PFSK-1 (cell line): ENCODE measurements at regions not wholly inside any gene's neighbourhood (a gene's known extent, or its start where the extent isn't known, plus 50 kb on each side); places are given as distances from the start of the nearest gene placed in this dataset.

Experiments used
- FOXP2 ChIP-seq: optimal IDR thresholded peaks from 2 replicates; pipeline ENCODE3; 2011; ENCODE audit warnings: borderline replicate concordance, control low read depth, inconsistent platforms; ENCODE audit not compliant: insufficient read depth; ENCODE audit errors: extremely low read length, extremely low read depth
- POLR2AphosphoS5 ChIP-seq: IDR thresholded peaks from 2 replicates; pipeline ENCODE4 v1.6.1; 2012; ENCODE audit warnings: low read depth, mild to moderate bottlenecking, control low read depth, low read length, moderate library complexity
- REST ChIP-seq, 2 experiments: IDR thresholded peaks; 2 replicates each; pipeline versions ENCODE4 v1.6.1 to v1.8.0; 2011 to 2012; ENCODE audit warnings: low read depth in 2 of 2, low read length in 2 of 2, control low read depth in 1 of 2, inconsistent platforms in 1 of 2, mild to moderate bottlenecking in 1 of 2, moderate library complexity in 1 of 2; ENCODE audit not compliant: insufficient read depth in 1 of 2
- SIN3A ChIP-seq: IDR thresholded peaks from 2 replicates; pipeline ENCODE4 v1.6.1; 2012; ENCODE audit warnings: mild to moderate bottlenecking, low read length, moderate library complexity, borderline replicate concordance; ENCODE audit not compliant: insufficient read depth
- TAF1 ChIP-seq: IDR thresholded peaks from 2 replicates; pipeline ENCODE4 v1.6.1; 2012; ENCODE audit warnings: low read length, control low read depth, borderline replicate concordance; ENCODE audit not compliant: insufficient read depth

- TF ChIP-seq FOXP2 (no peak), REST (IDR thresholded peaks at IDR 0.05; ENCODE audit: insufficient read depth in 1 of 2, low read depth in 2 of 2, low read length in 2 of 2) (no peak), TAF1 (no peak), SIN3A (no peak), POLR2AphosphoS5 (no peak)
These were observed 93.7 kb upstream of the ETS2 start for GRCh38 chr21:38712071-38712470.

- no peak for TF ChIP-seq SIN3A
These were observed 93.1 kb upstream of the ETS2 start for GRCh38 chr21:38712664-38713063.

GRCh38 chr21:38714039-38714817 lies 91.5 kb upstream of the ETS2 start:
- no peak for TF ChIP-seq TAF1
- TF ChIP-seq POLR2AphosphoS5: no peak
- no peak for TF ChIP-seq REST (IDR thresholded peaks at IDR 0.05; ENCODE audit: insufficient read depth in 1 of 2, low read depth in 2 of 2, low read length in 2 of 2)
- no peak for TF ChIP-seq FOXP2
- no peak for TF ChIP-seq SIN3A

GRCh38 chr21:38714999-38715398 lies 90.7 kb upstream of the ETS2 start:
- no peak for TF ChIP-seq POLR2AphosphoS5

- TF ChIP-seq REST (IDR thresholded peaks at IDR 0.05; ENCODE audit: insufficient read depth in 1 of 2, low read depth in 2 of 2, low read length in 2 of 2) (no peak), POLR2AphosphoS5 (no peak), SIN3A (no peak), TAF1 (no peak), FOXP2 (no peak)
These were observed 89.6 kb upstream of the ETS2 start for GRCh38 chr21:38716088-38716487.

- TF ChIP-seq SIN3A: no peak
- no peak for TF ChIP-seq TAF1
- TF ChIP-seq POLR2AphosphoS5: no peak
- no peak for TF ChIP-seq FOXP2
- no peak for TF ChIP-seq REST (IDR thresholded peaks at IDR 0.05; ENCODE audit: insufficient read depth in 1 of 2, low read depth in 2 of 2, low read length in 2 of 2)
These were observed 88.8 kb upstream of the ETS2 start for GRCh38 chr21:38716942-38717341.
